Endothelial cell of umbilical vein (primary cell): ENCODE measurements at regions not wholly inside any gene's neighbourhood (a gene's known extent, or its start where the extent isn't known, plus 50 kb on each side); places are given as distances from the start of the nearest gene placed in this dataset.

Experiments
- BruUV-seq: library from RNA; stranded (reverse); fragments of 400-500 nt; replicated peaks from 2 replicates; lab custom pipeline; 2021; lab: Mats Ljungman, UMichigan
- CTCF ChIA-PET: fragments of 300-600, 350-600 bp; sonication (Branson Sonifier 250); formaldehyde crosslinking; loops from one replicate; lab custom pipeline; 2021; ENCODE audit warnings: antibody characterized with exemption, inconsistent platforms; lab: Charles Lee
- POLR2A ChIA-PET: fragments of 300-600, 350-600 bp; sonication (Branson Sonifier 250); formaldehyde crosslinking; loops from one replicate; lab custom pipeline; 2021; ENCODE audit warnings: antibody characterized with exemption, inconsistent platforms; lab: Charles Lee
- DNase-seq: peaks from one replicate; pipeline ENCODE4 v3.0.0-alpha.2; 2011; ENCODE audit warnings: low read depth, low spot score
- FAIRE-seq: peaks from 2 replicates; lab custom pipeline; 2011; peaks lifted over from hg19 to GRCh38; lab: Jason Lieb, UNC
- H2AFZ ChIP-seq: 2 replicates; pipeline ENCODE4 v1.6.0; 2012; ENCODE audit warnings: low read depth, low read length, control low read depth, inconsistent platforms
- H3K27ac ChIP-seq: 2 replicates; pipeline ENCODE4 v1.5.1; 2011; ENCODE audit warnings: low read depth, mild to moderate bottlenecking, control low read depth, low read length, moderate library complexity; ENCODE audit not compliant: insufficient read depth
- H3K27me3 ChIP-seq, 2 experiments: 2 replicates each; pipeline versions ENCODE4 v1.6.0 to v1.6.1; 2011; ENCODE audit warnings: low read length in 2 of 2, mixed read lengths in 1 of 2; ENCODE audit not compliant: control insufficient read depth in 2 of 2, insufficient read depth in 2 of 2
- H3K36me3 ChIP-seq, 2 experiments: 2 replicates in 1 of 2; 3 replicates in 1 of 2; pipeline ENCODE4 v1.5.1; 2011; ENCODE audit warnings: low read length in 2 of 2, mild to moderate bottlenecking in 1 of 2, moderate library complexity in 1 of 2; ENCODE audit not compliant: control insufficient read depth in 2 of 2, insufficient read depth in 2 of 2; ENCODE audit errors: extremely low read depth in 1 of 2
- H3K4me1 ChIP-seq: 3 replicates; pipeline ENCODE4 v1.5.1; 2011; ENCODE audit warnings: mild to moderate bottlenecking, low read length; ENCODE audit not compliant: control insufficient read depth, insufficient read depth; ENCODE audit errors: extremely low read depth
- H3K4me2 ChIP-seq: 2 replicates; pipeline ENCODE4 v1.6.1; 2011; ENCODE audit warnings: low read length, control low read depth, mixed read lengths; ENCODE audit not compliant: insufficient read depth
- H3K4me3 ChIP-seq, 3 experiments: fragments of 200-600 bp in 1 of 3; sonication (generic), shearing (Covaris generic) in 1 of 3; replicated peaks in 1 of 3; 2 replicates each; pipeline ENCODE4 v1.5.1; 2011 to 2016; ENCODE audit warnings: control low read depth in 3 of 3, low read length in 3 of 3, mild to moderate bottlenecking in 2 of 3, inconsistent platforms in 1 of 3, low read depth in 1 of 3, moderate library complexity in 1 of 3; ENCODE audit not compliant: insufficient read depth in 1 of 3
- H3K79me2 ChIP-seq: 2 replicates; pipeline ENCODE4 v1.6.0; 2012; ENCODE audit warnings: low read length, inconsistent platforms; ENCODE audit not compliant: control insufficient read depth, insufficient read depth
- H3K9ac ChIP-seq: replicated peaks from 2 replicates; pipeline ENCODE3; 2011; ENCODE audit warnings: low read length, control low read depth; ENCODE audit not compliant: insufficient read depth; ENCODE audit errors: extremely low read depth
- H3K9me1 ChIP-seq: replicated peaks from 3 replicates; pipeline ENCODE4 v1.6.0; 2011; ENCODE audit warnings: mild to moderate bottlenecking, low read length; ENCODE audit not compliant: control insufficient read depth, insufficient read depth; ENCODE audit errors: extremely low read depth
- H3K9me3 ChIP-seq: replicated peaks from 2 replicates; pipeline ENCODE4 v1.5.1; 2012; ENCODE audit warnings: low read length, inconsistent platforms; ENCODE audit not compliant: control insufficient read depth, insufficient read depth
- H4K20me1 ChIP-seq: replicated peaks from 2 replicates; pipeline ENCODE3; 2011; ENCODE audit warnings: mild to moderate bottlenecking, low read length; ENCODE audit not compliant: control insufficient read depth, insufficient read depth; ENCODE audit errors: extremely low read depth
- CTCF ChIP-seq, 2 donors: IDR thresholded peaks; 1 replicate in 1 of 2; 2 replicates in 1 of 2; pipeline ENCODE4 v1.5.1; 2011; ENCODE audit warnings: low read length in 2 of 2, mild to moderate bottlenecking in 2 of 2, moderate library complexity in 2 of 2, control low read depth in 1 of 2, inconsistent platforms in 1 of 2, low read depth in 1 of 2; ENCODE audit not compliant: insufficient read depth in 1 of 2; ENCODE audit errors: extremely low read depth in 1 of 2
- EZH2 ChIP-seq: IDR thresholded peaks from 2 replicates; pipeline ENCODE4 v1.6.1; 2012; ENCODE audit warnings: borderline replicate concordance, low read depth, mild to moderate bottlenecking, moderate library complexity, low read length, inconsistent platforms; ENCODE audit not compliant: severe bottlenecking
- FOS ChIP-seq: IDR thresholded peaks from 2 replicates; pipeline ENCODE4 v1.6.1; 2011; ENCODE audit warnings: mild to moderate bottlenecking, low read length, moderate library complexity, borderline replicate concordance; ENCODE audit not compliant: insufficient read depth
- JUN ChIP-seq: IDR thresholded peaks from 2 replicates; pipeline ENCODE4 v1.6.1; 2011; ENCODE audit warnings: borderline replicate concordance, low read depth; ENCODE audit not compliant: insufficient read length, insufficient read depth
- MAX ChIP-seq: IDR thresholded peaks from 2 replicates; pipeline ENCODE4 v1.6.1; 2011; ENCODE audit not compliant: insufficient read depth, insufficient read length
- MYC ChIP-seq: IDR thresholded peaks from one replicate; pipeline ENCODE4 v1.6.1; 2011; ENCODE audit warnings: mild to moderate bottlenecking, low read depth, low read length
- POLR2A ChIP-seq: IDR thresholded peaks from 2 replicates; pipeline ENCODE4 v1.6.1; 2012; ENCODE audit warnings: low read depth, mild to moderate bottlenecking, control low read depth, low read length
- POLR2AphosphoS5 ChIP-seq: IDR thresholded peaks from 2 replicates; pipeline ENCODE4 v1.6.1; 2012; ENCODE audit warnings: low read depth, mild to moderate bottlenecking, control low read depth, low read length, moderate library complexity; ENCODE audit not compliant: insufficient read depth
- dilution Hi-C: fragments of 300-500 bp; cut with MboI; formaldehyde crosslinking; loops from one replicate; pipeline ENCODE4 v1.15.0; 2019; ENCODE audit warnings: low sequenced_read_pairs; ENCODE audit not compliant: extremely low pct_ligation_motif_present
- intact Hi-C: fragments of 100-400 bp; cut with micrococcal nuclease; formaldehyde crosslinking; loops from one replicate; pipeline ENCODE4 v1.10.0; 2022

GRCh38 chr3:154517404-154517803 lies 87.4 kb upstream of the GPR149 start:
- no TSS peak for BruUV-seq
- FAIRE-seq: no peak

More at GRCh38 chr3:154517404-154517803, 87.4 kb upstream of the GPR149 start:
- Histone ChIP-seq H3K79me2 (no peaks in the 10 kb centered on the region), H3K9me3 (peaks cover 1% of the 10 kb centered on the region), H2AFZ (no peak overlapping the region), H3K27me3 (no peaks in the 10 kb centered on the region), H3K27ac (no peak overlapping the region), H3K4me1 (no peaks in the 10 kb centered on the region), H3K36me3 (no peaks in the 10 kb centered on the region), H3K4me3 (no peak overlapping the region), H3K9ac (no peak overlapping the region), H3K4me2 (no peak overlapping the region), H3K9me1 (no peaks in the 10 kb centered on the region), H4K20me1 (no peaks in the 10 kb centered on the region)
- no peak for TF ChIP-seq MAX
- no peak for TF ChIP-seq POLR2A
- TF ChIP-seq JUN: no peak
- no peak for TF ChIP-seq POLR2AphosphoS5
- TF ChIP-seq EZH2: no peak
- no peak for TF ChIP-seq CTCF (IDR thresholded peaks at IDR 0.05; ENCODE audit: extremely low read depth in 1 of 2, insufficient read depth in 1 of 2, low read depth in 1 of 2, low read length in 2 of 2)
- no peak for TF ChIP-seq MYC
- TF ChIP-seq FOS: no peak
- DNase-seq: no peak
- intact Hi-C loops: no loop called here
- CTCF ChIA-PET: no interaction called here
- dilution Hi-C loops: no loop called here
- POLR2A ChIA-PET: no interaction called here
